ENCODE measurements at regions not wholly inside any gene's neighbourhood (a gene's known extent, or its start where the extent isn't known, plus 50 kb on each side); places are given as distances from the start of the nearest gene placed in this dataset.

- DNase-seq (ENCODE audit: low read depth in 2 of 2), result no peak
Measured at GRCh38 chr4:110886856-110887255, 264.0 kb upstream of the PITX2 start.

DNA sequence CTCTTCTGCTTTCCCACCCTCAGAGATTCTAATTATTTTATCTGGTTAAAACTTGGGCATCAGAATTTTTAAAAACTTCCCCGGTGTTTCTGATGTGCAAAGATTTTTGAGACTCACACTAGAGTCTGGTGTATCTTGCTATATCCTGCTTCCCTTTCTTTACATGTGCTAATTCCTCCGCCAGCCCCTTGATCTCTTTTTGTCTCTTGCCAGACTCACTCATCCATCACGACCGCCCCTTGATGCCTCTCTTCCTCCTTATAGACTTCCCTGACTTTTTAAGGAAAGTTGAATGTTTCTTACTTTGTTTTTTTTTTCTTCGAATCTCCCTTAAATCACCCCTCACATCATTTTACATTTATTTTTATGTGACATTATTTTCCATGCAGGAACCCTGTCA lies 274.9 kb upstream of the PITX2 start:
- DNase-seq (ENCODE audit: low read depth in 2 of 2), result no peak

GRCh38 chr4:110898290-110898689 lies 275.4 kb upstream of the PITX2 start:
- no peak for DNase-seq (ENCODE audit: low read depth in 2 of 2)

GRCh38 chr4:110900213-110900769 lies 277.4 kb upstream of the PITX2 start:
- no peak for DNase-seq (ENCODE audit: low read depth in 2 of 2)

DNA sequence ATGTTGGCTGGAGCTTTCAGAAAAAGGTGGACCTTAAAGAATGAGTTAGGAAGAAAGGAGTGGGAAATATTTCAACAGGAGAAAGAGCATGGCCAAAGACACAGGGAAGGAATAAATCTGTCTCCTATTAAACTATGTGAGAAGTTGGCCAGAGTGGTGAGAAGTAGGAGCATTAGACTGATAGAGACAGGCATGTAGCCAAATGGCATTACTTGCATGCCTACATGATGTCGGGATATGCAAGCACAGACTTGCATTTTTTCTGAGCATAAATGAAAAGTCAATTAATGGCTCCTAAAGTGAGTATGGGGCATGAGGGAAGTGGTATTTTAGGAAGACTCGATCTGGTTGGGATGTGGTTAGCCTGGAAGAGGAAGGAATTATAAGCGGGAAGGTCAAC lies 279.6 kb upstream of the PITX2 start:
- DNase-seq (ENCODE audit: low read depth in 2 of 2), result no peak

DNA sequence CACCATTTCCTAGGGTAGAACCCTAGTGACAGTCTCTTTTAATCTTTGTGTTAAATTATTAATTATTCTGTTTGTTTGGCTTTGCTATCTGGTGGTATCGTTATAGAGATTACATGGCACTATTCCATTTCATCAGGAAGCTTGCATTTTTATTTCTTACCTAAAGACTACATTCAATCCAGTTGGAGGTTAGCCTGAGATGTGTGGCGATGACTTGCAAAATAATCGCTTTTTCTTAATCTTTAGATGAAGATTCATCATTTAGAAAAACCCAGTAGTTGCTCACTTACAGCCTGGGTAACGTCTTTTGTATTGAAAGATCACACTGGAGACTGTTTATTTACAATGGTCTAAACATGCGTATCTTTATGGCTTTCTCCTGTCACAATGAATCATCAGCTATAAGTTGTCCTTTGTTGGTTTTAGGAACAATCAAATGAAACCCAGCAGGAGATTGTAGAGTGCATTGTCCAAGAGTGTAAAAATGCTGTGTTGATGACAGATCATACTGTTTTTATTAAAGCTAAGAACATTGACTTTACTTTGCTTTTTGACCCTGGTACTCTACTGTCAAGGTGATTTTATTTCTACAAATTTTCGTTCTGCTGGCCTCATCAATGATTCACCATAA lies 281.7 kb upstream of the PITX2 start:
- DNase-seq (ENCODE audit: low read depth in 2 of 2), result no peak

- no peak for DNase-seq (ENCODE audit: low read depth in 2 of 2)
Measured at GRCh38 chr4:110905367-110905766, 282.5 kb upstream of the PITX2 start.

GRCh38 chr4:110907801-110908313 lies 285.0 kb upstream of the PITX2 start:
- DNase-seq (ENCODE audit: low read depth in 2 of 2), result no peak

- no peak for DNase-seq (ENCODE audit: low read depth in 2 of 2)
Measured at GRCh38 chr4:110914791-110915190, 291.9 kb upstream of the PITX2 start.

GRCh38 chr4:110915301-110915700 lies 292.4 kb upstream of the PITX2 start:
- DNase-seq (ENCODE audit: low read depth in 2 of 2), result no peak

GRCh38 chr4:110916505-110916904 lies 293.6 kb upstream of the PITX2 start:
- no peak for DNase-seq (ENCODE audit: low read depth in 2 of 2)

- DNase-seq (ENCODE audit: low read depth in 2 of 2), result no peak
Measured at GRCh38 chr4:110917835-110918234, 295.0 kb upstream of the PITX2 start.

GRCh38 chr4:110920990-110921389 lies 298.1 kb upstream of the PITX2 start:
- no peak for DNase-seq (ENCODE audit: low read depth in 2 of 2)

DNA sequence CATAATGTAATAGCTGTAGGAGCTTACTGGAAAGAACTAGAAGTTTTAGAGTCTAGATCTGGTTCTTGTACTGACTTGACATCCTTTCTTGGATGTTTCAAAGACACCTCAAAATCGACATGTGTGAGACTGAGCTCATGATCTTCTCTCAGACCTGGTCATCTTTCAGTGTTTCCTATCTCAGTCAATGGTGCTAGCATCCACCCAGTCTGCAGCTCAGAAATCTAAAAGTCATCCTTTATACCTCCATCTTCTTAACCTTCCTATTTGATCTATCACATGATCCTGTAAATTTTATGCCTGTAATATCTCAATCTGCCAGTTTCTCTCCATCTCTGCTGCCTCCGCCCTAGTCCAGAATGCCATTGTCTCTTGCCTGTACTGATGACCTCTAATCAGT lies 301.9 kb upstream of the PITX2 start:
- no peak for DNase-seq (ENCODE audit: low read depth in 2 of 2)

DNA sequence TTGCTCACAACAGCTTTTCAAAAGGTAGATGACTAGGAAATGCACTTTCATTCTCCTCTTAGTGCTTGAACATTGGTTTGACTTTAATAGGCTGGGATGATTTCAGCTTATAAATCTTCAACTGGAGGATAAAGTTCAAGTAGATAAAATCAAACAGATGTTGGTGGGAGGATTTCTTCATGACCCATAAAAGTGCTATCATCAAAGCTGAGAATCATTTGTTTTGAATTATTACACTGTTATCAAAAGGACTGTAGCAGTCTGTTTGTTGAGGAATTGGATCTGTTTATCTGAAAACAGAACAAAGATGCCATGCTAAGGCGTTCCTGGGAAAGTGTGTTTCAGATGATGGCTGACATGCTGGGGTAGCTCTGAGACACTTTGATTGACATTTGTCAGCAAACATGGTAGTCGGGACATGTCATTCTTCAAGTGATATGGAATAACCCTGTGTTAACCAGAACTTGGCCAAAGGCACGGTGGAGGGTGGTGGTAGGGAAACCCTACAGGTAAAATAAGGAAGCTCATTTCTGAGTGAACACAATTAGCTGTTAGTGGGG lies 304.0 kb upstream of the PITX2 start:
- DNase-seq (ENCODE audit: low read depth in 2 of 2), result no peak

GRCh38 chr4:110933341-110933740 lies 310.5 kb upstream of the PITX2 start:
- no peak for DNase-seq (ENCODE audit: low read depth in 2 of 2)

- DNase-seq (ENCODE audit: low read depth in 2 of 2), result no peak
Measured at GRCh38 chr4:110944501-110944900, 321.6 kb upstream of the PITX2 start.

GRCh38 chr4:110945600-110945999 lies 322.7 kb upstream of the PITX2 start:
- DNase-seq (ENCODE audit: low read depth in 2 of 2), result no peak

- no peak for DNase-seq (ENCODE audit: low read depth in 2 of 2)
Measured at GRCh38 chr4:110949542-110949941, 326.7 kb upstream of the PITX2 start.

DNA sequence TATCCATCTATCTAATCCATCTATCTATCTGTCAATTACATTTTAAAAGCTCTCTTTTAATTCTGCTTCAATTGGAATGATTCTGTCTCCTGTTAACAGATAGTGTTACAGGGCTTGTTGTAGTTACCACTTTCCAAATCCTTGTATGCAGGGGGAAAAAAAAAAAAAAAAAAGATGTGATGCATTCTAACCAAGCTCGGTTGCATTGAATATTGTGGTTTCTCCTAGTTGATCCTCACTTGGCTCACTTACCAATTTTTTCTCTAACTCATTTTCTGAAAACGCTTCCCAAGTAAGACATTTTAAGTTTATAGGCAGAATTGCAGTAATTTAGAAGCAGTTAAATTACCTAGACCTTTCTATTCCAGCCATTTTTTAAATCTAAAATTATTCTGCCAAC lies 327.9 kb upstream of the PITX2 start:
- no peak for DNase-seq (ENCODE audit: low read depth in 2 of 2)

DNA sequence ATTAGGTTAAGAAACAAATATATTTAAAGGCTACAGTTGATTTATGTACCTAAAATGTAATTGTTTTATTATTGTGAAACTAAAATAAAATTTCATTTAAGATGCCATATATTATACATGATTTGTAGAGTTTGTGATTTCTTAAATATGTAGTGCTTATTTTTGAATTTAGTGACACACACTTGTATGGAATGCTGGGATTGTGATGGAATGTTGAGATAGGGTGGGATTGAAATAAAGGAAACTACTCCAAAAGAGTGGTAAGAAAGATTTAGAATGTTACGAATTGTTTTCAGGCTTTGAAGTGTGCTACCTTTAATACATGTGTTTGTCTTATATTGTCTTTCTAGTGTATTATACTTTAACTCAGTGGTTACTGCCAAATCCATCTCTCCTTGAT lies 330.3 kb upstream of the PITX2 start:
- DNase-seq (ENCODE audit: low read depth in 2 of 2), result no peak

- DNase-seq (ENCODE audit: low read depth in 2 of 2), result no peak
Measured at GRCh38 chr4:110953898-110954297, 331.0 kb upstream of the PITX2 start.

DNA sequence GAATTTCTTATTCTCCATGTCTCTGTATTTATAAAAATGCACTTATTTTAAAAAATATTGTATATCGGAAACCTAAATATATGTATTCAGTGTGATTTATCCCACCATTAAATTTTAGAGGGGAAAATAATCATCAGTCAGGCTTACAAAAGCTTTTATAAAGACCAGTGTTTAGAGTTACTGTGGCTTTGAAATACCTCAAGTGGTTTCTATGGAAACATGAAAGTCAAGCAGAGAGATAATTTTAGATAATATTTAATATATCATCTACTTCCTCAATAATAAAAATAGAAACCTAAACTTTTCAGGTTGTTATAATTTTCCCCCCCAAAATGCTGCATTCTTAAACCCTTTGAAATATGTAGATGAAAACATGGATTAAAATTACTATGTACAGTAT lies 332.9 kb upstream of the PITX2 start:
- no peak for DNase-seq (ENCODE audit: low read depth in 2 of 2)
